Activated CD4-positive, alpha-beta T cell treated with anti-CD3 and anti-CD28 coated beads, Interleukin-2, amount 50 U/mL, for 48 hours (primary cell): ENCODE measurements at regions not wholly inside any gene's neighbourhood (a gene's known extent, or its start where the extent isn't known, plus 50 kb on each side); places are given as distances from the start of the nearest gene placed in this dataset.

ENCODE experiments used
- DNase-seq, 2 experiments: peaks; one replicate each; pipeline ENCODE4 v3.0.0-alpha.2; 2020

- DNase-seq = no peak
Measured at GRCh38 chr7:155360495-155361345, 63.0 kb downstream of the INSIG1 start.

GRCh38 chr7:155361346-155361680, 63.6 kb downstream of the INSIG1 start:
- DNase-seq = no peak

GRCh38 chr7:155361947-155362346, 64.3 kb downstream of the INSIG1 start:
- DNase-seq = no peak

GRCh38 chr7:155362380-155363145, 64.9 kb downstream of the INSIG1 start:
- no peak for DNase-seq

GRCh38 chr7:155363146-155363539, 65.5 kb downstream of the INSIG1 start:
- no peak for DNase-seq

- DNase-seq = no peak
Measured at GRCh38 chr7:155363852-155364600, 66.3 kb downstream of the INSIG1 start.

- no peak for DNase-seq
Measured at GRCh38 chr7:155365146-155365874, 67.6 kb downstream of the INSIG1 start.

GRCh38 chr7:155368894-155369600, 71.4 kb downstream of the INSIG1 start:
- no peak for DNase-seq

- DNase-seq = no peak
Measured at GRCh38 chr7:155369766-155370165, 72.1 kb downstream of the INSIG1 start.

GRCh38 chr7:155371331-155371883, 73.7 kb downstream of the INSIG1 start:
- no peak for DNase-seq

GRCh38 chr7:155371884-155372781, 74.5 kb downstream of the INSIG1 start:
- no peak for DNase-seq

GRCh38 chr7:155372782-155373358, 75.2 kb downstream of the INSIG1 start:
- no peak for DNase-seq

GRCh38 chr7:155373359-155374273, 75.9 kb downstream of the INSIG1 start:
- no peak for DNase-seq

GRCh38 chr7:155374276-155375252, 76.9 kb downstream of the INSIG1 start:
- DNase-seq = no peak

- DNase-seq = no peak
Measured at GRCh38 chr7:155375337-155376277, 77.9 kb downstream of the INSIG1 start.

- DNase-seq = no peak
Measured at GRCh38 chr7:155377071-155377837, 79.6 kb downstream of the INSIG1 start.
